B cell (primary cell): ENCODE measurements at regions not wholly inside any gene's neighbourhood (a gene's known extent, or its start where the extent isn't known, plus 50 kb on each side); places are given as distances from the start of the nearest gene placed in this dataset.

ENCODE experiments used
- ATAC-seq: fragments of 200-7000 bp; cut with Tn5 transposase; one replicate; pipeline ENCODE4 v1.10.0; 2021; ENCODE audit warnings: low read depth, mild to moderate bottlenecking, moderate number of reproducible peaks, moderate library complexity
- CTCF ChIA-PET: fragments of 350-600 bp; sonication (Branson Sonifier 250); formaldehyde crosslinking; loops from one replicate; lab custom pipeline; 2021; ENCODE audit warnings: antibody characterized with exemption, inconsistent platforms; lab: Charles Lee
- POLR2A ChIA-PET: fragments of 350-600 bp; sonication (Branson Sonifier 250); formaldehyde crosslinking; loops from one replicate; lab custom pipeline; 2021; ENCODE audit warnings: antibody characterized with exemption; lab: Charles Lee
- DNase-seq: peaks from one replicate; pipeline ENCODE4 v3.0.0; 2013
- H2AFZ ChIP-seq: 2 replicates; pipeline ENCODE4 v1.6.1; 2012; ENCODE audit warnings: mild to moderate bottlenecking, low read depth, low read length; ENCODE audit not compliant: insufficient read depth, poor library complexity, severe bottlenecking
- H3K27ac ChIP-seq, 2 donors: 1 replicate in 1 of 2; 2 replicates in 1 of 2; pipeline ENCODE4 v1.5.1; 2012 to 2013; ENCODE audit warnings: low read length in 2 of 2, mild to moderate bottlenecking in 2 of 2, moderate library complexity in 1 of 2
- H3K27me3 ChIP-seq, 4 experiments: fragments of 200-600 bp in 1 of 4; sonication (generic) in 1 of 4; replicated peaks in 1 of 4; 1 replicate in 2 of 4; 2 replicates in 2 of 4; pipeline versions ENCODE4 v1.6.1 to v1.7.0; 2013 to 2016; ENCODE audit warnings: low read length in 3 of 4, mild to moderate bottlenecking in 2 of 4, mixed read lengths in 1 of 4, moderate library complexity in 1 of 4; ENCODE audit not compliant: insufficient read depth in 4 of 4, control insufficient read depth in 3 of 4; ENCODE audit errors: control extremely low read depth in 1 of 4
- H3K36me3 ChIP-seq, 2 experiments: replicated peaks in 1 of 2; 1 replicate in 1 of 2; 2 replicates in 1 of 2; pipeline versions ENCODE4 v1.6.1 to v1.7.1; 2013; ENCODE audit warnings: low read length in 1 of 2; ENCODE audit not compliant: insufficient read depth in 2 of 2, control insufficient read depth in 1 of 2; ENCODE audit errors: control extremely low read depth in 1 of 2, extremely low read depth in 1 of 2
- H3K4me1 ChIP-seq, 2 donors: fragments of 200-600 bp in 1 of 2; sonication (generic) in 1 of 2; 1 replicate in 1 of 2; 2 replicates in 1 of 2; pipeline versions ENCODE4 v1.5.1 to v1.6.1; 2013 to 2017; ENCODE audit warnings: low read length in 2 of 2; ENCODE audit not compliant: control insufficient read depth in 2 of 2, insufficient read depth in 2 of 2
- H3K4me2 ChIP-seq: replicated peaks from 2 replicates; pipeline ENCODE3; 2012; ENCODE audit warnings: mild to moderate bottlenecking, low read depth, low read length; ENCODE audit not compliant: poor library complexity, severe bottlenecking
- H3K4me3 ChIP-seq, 5 experiments: fragments of 200-600 bp in 1 of 5; sonication (generic) in 1 of 5; 1 replicate in 3 of 5; 2 replicates in 2 of 5; pipeline versions ENCODE4 v1.5.1 to v1.7.0; 2011 to 2016; ENCODE audit warnings: low read length in 4 of 5, mild to moderate bottlenecking in 4 of 5, low read depth in 2 of 5, control low read depth in 1 of 5, moderate library complexity in 1 of 5; ENCODE audit not compliant: insufficient read depth in 1 of 5; ENCODE audit errors: control extremely low read depth in 1 of 5, extremely low read depth in 1 of 5
- H3K79me2 ChIP-seq: fragments of 200-600 bp; sonication (generic); one replicate; pipeline ENCODE4 v1.6.0; 2016; ENCODE audit warnings: low read length; ENCODE audit not compliant: control insufficient read depth, insufficient read depth
- H3K9ac ChIP-seq: fragments of 200-600 bp; sonication (generic); 2 replicates; pipeline ENCODE4 v1.6.1; 2017; ENCODE audit warnings: mild to moderate bottlenecking, low read length, moderate library complexity
- H3K9me3 ChIP-seq, 3 donors: one replicate each; pipeline versions ENCODE4 v1.6.1 to v1.7.1; 2013; ENCODE audit warnings: low read length in 2 of 3; ENCODE audit not compliant: control insufficient read depth in 2 of 3, insufficient read depth in 1 of 3; ENCODE audit errors: control extremely low read depth in 1 of 3
- H4K20me1 ChIP-seq: 2 replicates; pipeline ENCODE4 v1.6.0; 2012; ENCODE audit warnings: mild to moderate bottlenecking, low read length; ENCODE audit not compliant: insufficient read depth, control insufficient read depth, poor library complexity, severe bottlenecking
- H3K27ac Mint-ChIP-seq: one replicate; pipeline ENCODE4 v1.8.0; 2021; ENCODE audit warnings: mixed read lengths
- H3K27me3 Mint-ChIP-seq: one replicate; pipeline ENCODE4 v1.8.0; 2021; ENCODE audit warnings: mixed read lengths
- H3K4me1 Mint-ChIP-seq: one replicate; pipeline ENCODE4 v1.8.0; 2021; ENCODE audit warnings: mixed read lengths
- H3K4me3 Mint-ChIP-seq: one replicate; pipeline ENCODE4 v1.8.0; 2021; ENCODE audit warnings: mixed read lengths
- H3K9me3 Mint-ChIP-seq: one replicate; pipeline ENCODE4 v1.8.0; 2022; ENCODE audit warnings: mixed read lengths; ENCODE audit not compliant: insufficient read depth
- CTCF ChIP-seq: fragments of 200-600 bp; IDR thresholded peaks from one replicate; pipeline ENCODE4 v1.8.0; 2022; ENCODE audit warnings: antibody characterized with exemption, mild to moderate bottlenecking
- EZH2 ChIP-seq: IDR thresholded peaks from 2 replicates; pipeline ENCODE4 v1.6.1; 2012; ENCODE audit warnings: borderline replicate concordance, low read depth, mild to moderate bottlenecking, moderate library complexity, low read length; ENCODE audit not compliant: insufficient read depth, poor library complexity, severe bottlenecking
- WGBS: methylation state at CpG from one replicate; pipeline ENCODE4 v1.1.5; 2013; ENCODE audit warnings: missing lambda C conversion rate; ENCODE audit not compliant: insufficient coverage; 5-methylcytosine and 5-hydroxymethylcytosine counted together
- intact Hi-C: fragments of 100-400 bp; cut with micrococcal nuclease; formaldehyde crosslinking; loops from one replicate; pipeline ENCODE4 v1.10.0; 2022

- no peak for ATAC-seq
- ChIA-PET CTCF (no interaction called here), POLR2A (no interaction called here)
- H3K9me3 ChIP-seq: peaks cover 0 to 12% (median 3%) of the 10 kb centered on the region in 3 donors
- no peak overlapping the region for H3K9ac ChIP-seq
- no peak for TF ChIP-seq EZH2
- TF ChIP-seq CTCF: no peak
- Mint-ChIP-seq H3K4me1 (no peaks in the 10 kb centered on the region), H3K4me3 (no peak overlapping the region), H3K27me3 (peaks cover 23% of the 10 kb centered on the region), H3K27ac (no peak overlapping the region), H3K9me3 (peaks cover 9% of the 10 kb centered on the region)
- DNase-seq: no peak
- no peak overlapping the region for H2AFZ ChIP-seq
- H3K4me1 ChIP-seq: no peaks in the 10 kb centered on the region
- WGBS: 95% methylated on average over 4 of the region's 4 CpGs
- intact Hi-C loops: no loop called here
- no peak overlapping the region for H3K4me3 ChIP-seq
- no peaks in the 10 kb centered on the region for H3K36me3 ChIP-seq
- no peak overlapping the region for H3K27ac ChIP-seq
- H3K27me3 ChIP-seq: peaks cover 0 to 3% (median 1%) of the 10 kb centered on the region in 4 experiments
- H3K79me2 ChIP-seq: no peaks in the 10 kb centered on the region
- H3K4me2 ChIP-seq: no peak overlapping the region
- H4K20me1 ChIP-seq: no peaks in the 10 kb centered on the region
Observed at GRCh38 chr5:74519679-74520078, 120.8 kb downstream of the ENC1 start.

GRCh38 chr5:74519161-74519571 lies 121.4 kb downstream of the ENC1 start:
- Histone ChIP-seq H2AFZ (no peak overlapping the region), H4K20me1 (no peaks in the 10 kb centered on the region), H3K27ac (no peak overlapping the region), H3K36me3 (no peaks in the 10 kb centered on the region), H3K4me3 (no peak overlapping the region), H3K9ac (no peak overlapping the region), H3K79me2 (no peaks in the 10 kb centered on the region), H3K4me1 (no peaks in the 10 kb centered on the region), H3K27me3 (peaks cover 0 to 9% (median 1%) of the 10 kb centered on the region in 4 experiments), H3K9me3 (peaks cover 0 to 9% (median 3%) of the 10 kb centered on the region in 3 donors), H3K4me2 (no peak overlapping the region)
- 92% methylated on average over 4 of the region's 7 CpGs for WGBS
- ChIA-PET POLR2A (no interaction called here), CTCF (no interaction called here)
- no peak overlapping the region for H3K4me3 Mint-ChIP-seq
- peaks cover 5% of the 10 kb centered on the region for H3K9me3 Mint-ChIP-seq
- no peak overlapping the region for H3K27ac Mint-ChIP-seq
- intact Hi-C loops: no loop called here
- H3K4me1 Mint-ChIP-seq: no peaks in the 10 kb centered on the region
- ATAC-seq: no peak
- TF ChIP-seq CTCF: no peak
- TF ChIP-seq EZH2: no peak
- DNase-seq: no peak
- peaks cover 26% of the 10 kb centered on the region for H3K27me3 Mint-ChIP-seq
